Astrocyte (in vitro differentiated cells and primary cell): ENCODE measurements at regions not wholly inside any gene's neighbourhood (a gene's known extent, or its start where the extent isn't known, plus 50 kb on each side); places are given as distances from the start of the nearest gene placed in this dataset.

ENCODE experiments used
- CTCF ChIP-seq: IDR thresholded peaks from 2 replicates; pipeline ENCODE4 v1.5.1; 2011; ENCODE audit warnings: low read depth, mild to moderate bottlenecking, inconsistent platforms, low read length, moderate library complexity; ENCODE audit not compliant: insufficient read depth
- EZH2 ChIP-seq: IDR thresholded peaks from 2 replicates; pipeline ENCODE4 v1.6.1; 2012; ENCODE audit warnings: mild to moderate bottlenecking, low read length, inconsistent platforms; ENCODE audit not compliant: insufficient read depth

GRCh38 chr12:124479680-124480468 is 87.5 kb downstream of the NCOR2 start:
- TF ChIP-seq CTCF (no peak), EZH2 (no peak)
